ENCODE measurements at regions not wholly inside any gene's neighbourhood (a gene's known extent, or its start where the extent isn't known, plus 50 kb on each side); places are given as distances from the start of the nearest gene placed in this dataset.

GRCh38 chr14:98840091-98840490 lies 431.9 kb downstream of the BCL11B start:
- DNase-seq (ENCODE audit: low read depth) = no peak
- CTCF ChIA-PET = no interaction called here
- Histone ChIP-seq H3K4me3 (ENCODE audit: low read depth, low read length) (no peak overlapping the region), H3K36me3 (ENCODE audit: control insufficient read depth, insufficient read depth, low read length) (no peaks in the 10 kb centered on the region), H3K27me3 (ENCODE audit: control insufficient read depth, insufficient read depth, low read length) (no peaks in the 10 kb centered on the region)
- TF ChIP-seq CTCF (IDR thresholded peaks at IDR 0.05; ENCODE audit: insufficient read depth, low read depth, low read length) = no peak
- POLR2A ChIA-PET = no interaction called here

GRCh38 chr14:98840511-98840910 lies 431.5 kb downstream of the BCL11B start:
- no peak for DNase-seq (ENCODE audit: low read depth)
- Histone ChIP-seq H3K4me3 (ENCODE audit: low read depth, low read length) (no peak overlapping the region), H3K27me3 (ENCODE audit: control insufficient read depth, insufficient read depth, low read length) (no peaks in the 10 kb centered on the region), H3K36me3 (ENCODE audit: control insufficient read depth, insufficient read depth, low read length) (no peaks in the 10 kb centered on the region)
- ChIA-PET CTCF (no interaction called here), POLR2A (no interaction called here)
- TF ChIP-seq CTCF (IDR thresholded peaks at IDR 0.05; ENCODE audit: insufficient read depth, low read depth, low read length) = no peak

- Histone ChIP-seq H3K27me3 (ENCODE audit: control insufficient read depth, insufficient read depth, low read length) (no peaks in the 10 kb centered on the region), H3K4me3 (ENCODE audit: low read depth, low read length) (no peak overlapping the region), H3K36me3 (ENCODE audit: control insufficient read depth, insufficient read depth, low read length) (no peaks in the 10 kb centered on the region)
- CTCF ChIA-PET = no interaction called here
- TF ChIP-seq CTCF (IDR thresholded peaks at IDR 0.05; ENCODE audit: insufficient read depth, low read depth, low read length) = no peak
- POLR2A ChIA-PET = no interaction called here
- DNase-seq (ENCODE audit: low read depth) = no peak
Observed at GRCh38 chr14:98844456-98844855, 427.5 kb downstream of the BCL11B start.

GRCh38 chr14:98847521-98848468 lies 424.2 kb downstream of the BCL11B start:
- DNase-seq (ENCODE audit: low read depth) = no peak
- Histone ChIP-seq H3K36me3 (ENCODE audit: control insufficient read depth, insufficient read depth, low read length) (no peaks in the 10 kb centered on the region), H3K27me3 (ENCODE audit: control insufficient read depth, insufficient read depth, low read length) (no peaks in the 10 kb centered on the region), H3K4me3 (ENCODE audit: low read depth, low read length) (no peak overlapping the region)
- ChIA-PET POLR2A (no interaction called here), CTCF (no interaction called here)
- no peak for TF ChIP-seq CTCF (IDR thresholded peaks at IDR 0.05; ENCODE audit: insufficient read depth, low read depth, low read length)

GRCh38 chr14:98853063-98853729 lies 418.8 kb downstream of the BCL11B start:
- DNase-seq (ENCODE audit: low read depth) = no peak
- ChIA-PET CTCF (no interaction called here), POLR2A (no interaction called here)
- no peak overlapping the region for H3K4me3 ChIP-seq (ENCODE audit: low read depth, low read length)
- H3K27me3 ChIP-seq (ENCODE audit: control insufficient read depth, insufficient read depth, low read length) = no peaks in the 10 kb centered on the region
- no peak for TF ChIP-seq CTCF (IDR thresholded peaks at IDR 0.05; ENCODE audit: insufficient read depth, low read depth, low read length)
- no peaks in the 10 kb centered on the region for H3K36me3 ChIP-seq (ENCODE audit: control insufficient read depth, insufficient read depth, low read length)
